OCI-LY7 (cell line): ENCODE measurements at regions not wholly inside any gene's neighbourhood (a gene's known extent, or its start where the extent isn't known, plus 50 kb on each side); places are given as distances from the start of the nearest gene placed in this dataset.

Source experiments
- BruUV-seq: library from RNA; stranded (reverse); fragments of 400-500 nt; replicated peaks from 2 replicates; lab custom pipeline; 2021; lab: Mats Ljungman, UMichigan
- CTCF ChIA-PET: fragments of 300-600 bp; sonication (Branson Sonifier 250); formaldehyde crosslinking; loops from one replicate; lab custom pipeline; 2022; ENCODE audit warnings: antibody characterized with exemption; ENCODE audit not compliant: unreplicated experiment; lab: Charles Lee
- POLR2A ChIA-PET: fragments of 300-600 bp; sonication (Branson Sonifier 250); formaldehyde crosslinking; loops from one replicate; lab custom pipeline; 2022; ENCODE audit warnings: antibody characterized with exemption; lab: Charles Lee
- DNase-seq: peaks from one replicate; pipeline ENCODE4 v3.0.0-alpha.2; 2015; ENCODE audit warnings: low spot score
- H2AFZ ChIP-seq: fragments of 200-600 bp; sonication (generic), shearing (Covaris generic); 2 replicates; pipeline ENCODE4 v1.6.1; 2014; ENCODE audit warnings: mild to moderate bottlenecking, antibody characterized with exemption, low read length, moderate library complexity
- H3K27ac ChIP-seq: fragments of 200-600 bp; sonication (generic); 2 replicates; pipeline ENCODE4 v1.5.1; 2014; ENCODE audit warnings: mixed run types, low read depth, mild to moderate bottlenecking, moderate library complexity, low read length, inconsistent platforms; ENCODE audit not compliant: poor library complexity, severe bottlenecking
- H3K36me3 ChIP-seq: fragments of 200-600 bp; sonication (generic); 2 replicates; pipeline ENCODE4 v1.6.1; 2014; ENCODE audit warnings: mild to moderate bottlenecking, antibody characterized with exemption, low read length, moderate library complexity, mixed read lengths; ENCODE audit not compliant: insufficient read depth
- H3K4me1 ChIP-seq: fragments of 200-600 bp; sonication (generic); 2 replicates; pipeline ENCODE4 v1.5.1; 2014; ENCODE audit warnings: mild to moderate bottlenecking, low read length; ENCODE audit not compliant: insufficient read depth, poor library complexity, severe bottlenecking
- H3K4me2 ChIP-seq: fragments of 200-600 bp; sonication (generic); 2 replicates; pipeline ENCODE4 v1.6.1; 2014; ENCODE audit warnings: mild to moderate bottlenecking, low read length
- H3K4me3 ChIP-seq: fragments of 200-600 bp; sonication (generic); 2 replicates; pipeline ENCODE4 v1.5.1; 2014; ENCODE audit warnings: mild to moderate bottlenecking, low read depth, low read length; ENCODE audit not compliant: poor library complexity, severe bottlenecking
- H3K79me2 ChIP-seq: fragments of 200-600 bp; sonication (generic); 2 replicates; pipeline ENCODE4 v1.6.1; 2016; ENCODE audit warnings: low read depth, mild to moderate bottlenecking, low read length, moderate library complexity, mixed read lengths; ENCODE audit not compliant: insufficient read depth
- H3K9me2 ChIP-seq: fragments of 200-600 bp; sonication (generic); 2 replicates; pipeline ENCODE4 v1.6.1; 2016; ENCODE audit warnings: mild to moderate bottlenecking, low read length, mixed read lengths; ENCODE audit not compliant: insufficient read depth
- H3K9me3 ChIP-seq: fragments of 200-600 bp; sonication (generic); 2 replicates; pipeline ENCODE4 v1.6.1; 2014; ENCODE audit warnings: mild to moderate bottlenecking, mixed run types, low read length, mixed read lengths
- H4K20me1 ChIP-seq: fragments of 200-600 bp; sonication (generic); 2 replicates; pipeline ENCODE4 v1.6.1; 2014; ENCODE audit warnings: mild to moderate bottlenecking, antibody characterized with exemption, low read length, moderate library complexity, mixed read lengths; ENCODE audit not compliant: insufficient read depth
- EZH2phosphoT487 ChIP-seq: fragments of 200-600 bp; sonication (generic); IDR thresholded peaks from 2 replicates; pipeline ENCODE4 v1.6.1; 2018; ENCODE audit warnings: low read depth, borderline replicate concordance, mild to moderate bottlenecking, mixed run types, antibody characterized with exemption, low read length, moderate library complexity, mixed read lengths
- intact Hi-C: fragments of 100-400 bp; cut with micrococcal nuclease; formaldehyde crosslinking; loops from one replicate; pipeline ENCODE4 v1.10.0; 2022; ENCODE audit not compliant: unreplicated experiment
- TF ChIP-seq, protein P1 (sequence below): fragments of 200-600 bp; sonication (generic); conservative IDR thresholded peaks from 2 replicates; pipeline ENCODE4 v1.5.1; 2014; ENCODE audit warnings: mild to moderate bottlenecking, antibody characterized with exemption, low read length, moderate library complexity, mixed read lengths

DNA sequence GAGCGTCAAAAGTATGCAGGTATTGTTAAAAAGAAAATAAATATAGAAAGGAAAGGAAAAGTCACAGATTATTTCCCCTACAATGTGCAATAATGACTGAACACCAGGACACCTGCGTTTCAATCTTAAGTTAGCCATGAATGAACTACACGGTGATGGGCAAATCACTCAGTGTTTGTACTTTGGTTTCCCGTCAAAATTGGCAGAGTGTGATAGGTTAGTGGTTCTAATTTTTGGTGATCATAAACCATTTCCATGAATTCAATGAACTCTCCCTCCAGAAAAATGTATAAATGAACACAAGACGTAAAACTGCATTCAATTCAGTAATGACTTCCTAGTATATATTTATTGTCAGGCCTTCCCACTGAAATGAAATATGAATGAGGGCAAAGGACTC lies 59.0 kb upstream of the ITGA1 start:
- CTCF ChIA-PET: no interaction called here

DNA sequence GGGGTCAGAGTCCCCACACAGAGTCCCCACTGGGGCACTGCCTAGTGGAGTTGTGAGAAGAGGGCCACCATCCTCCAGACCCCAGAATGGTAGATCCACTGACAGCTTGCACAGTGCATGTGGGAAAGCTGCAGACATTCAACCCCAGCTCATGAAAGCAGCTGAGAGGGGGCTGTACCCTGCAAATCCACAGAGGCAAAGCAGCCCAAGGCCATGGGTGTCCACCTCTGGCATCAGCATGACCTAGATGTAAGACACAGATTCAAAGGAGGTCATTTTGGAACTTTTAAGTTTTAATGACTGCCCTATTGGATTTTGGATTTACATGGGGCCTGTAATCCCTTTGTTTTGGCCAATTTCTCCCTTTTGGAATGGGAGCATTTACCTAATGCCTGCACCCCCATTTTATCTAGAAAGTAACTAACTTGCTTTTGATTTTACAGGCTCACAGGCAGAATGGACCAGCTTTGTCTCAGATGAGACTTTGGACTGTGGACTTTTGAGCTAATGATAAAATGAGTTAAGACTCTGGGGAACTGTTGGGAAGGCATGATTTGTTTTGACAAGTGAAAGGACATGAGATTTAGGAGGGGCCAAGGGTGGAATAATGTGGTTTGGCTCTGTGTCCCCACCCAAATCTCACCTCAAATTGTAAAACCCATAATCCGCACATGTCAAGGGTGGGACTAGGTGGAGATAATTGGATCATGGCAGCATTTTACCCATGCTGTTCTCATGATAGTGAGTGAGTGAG lies 56.3 kb upstream of the ITGA1 start:
- POLR2A ChIA-PET: no interaction called here
- Histone ChIP-seq H3K79me2 (no peaks in the 10 kb centered on the region), H3K27ac (no peak overlapping the region), H3K4me3 (no peak overlapping the region), H2AFZ (no peak overlapping the region), H4K20me1 (no peaks in the 10 kb centered on the region), H3K9me3 (no peaks in the 10 kb centered on the region), H3K4me2 (no peak overlapping the region), H3K9me2 (no peaks in the 10 kb centered on the region), H3K4me1 (no peaks in the 10 kb centered on the region), H3K36me3 (no peaks in the 10 kb centered on the region)
- DNase-seq: no peak
- no TSS peak for BruUV-seq
- intact Hi-C loops: no loop called here
- CTCF ChIA-PET: no interaction called here
- TF ChIP-seq, protein P1, sequence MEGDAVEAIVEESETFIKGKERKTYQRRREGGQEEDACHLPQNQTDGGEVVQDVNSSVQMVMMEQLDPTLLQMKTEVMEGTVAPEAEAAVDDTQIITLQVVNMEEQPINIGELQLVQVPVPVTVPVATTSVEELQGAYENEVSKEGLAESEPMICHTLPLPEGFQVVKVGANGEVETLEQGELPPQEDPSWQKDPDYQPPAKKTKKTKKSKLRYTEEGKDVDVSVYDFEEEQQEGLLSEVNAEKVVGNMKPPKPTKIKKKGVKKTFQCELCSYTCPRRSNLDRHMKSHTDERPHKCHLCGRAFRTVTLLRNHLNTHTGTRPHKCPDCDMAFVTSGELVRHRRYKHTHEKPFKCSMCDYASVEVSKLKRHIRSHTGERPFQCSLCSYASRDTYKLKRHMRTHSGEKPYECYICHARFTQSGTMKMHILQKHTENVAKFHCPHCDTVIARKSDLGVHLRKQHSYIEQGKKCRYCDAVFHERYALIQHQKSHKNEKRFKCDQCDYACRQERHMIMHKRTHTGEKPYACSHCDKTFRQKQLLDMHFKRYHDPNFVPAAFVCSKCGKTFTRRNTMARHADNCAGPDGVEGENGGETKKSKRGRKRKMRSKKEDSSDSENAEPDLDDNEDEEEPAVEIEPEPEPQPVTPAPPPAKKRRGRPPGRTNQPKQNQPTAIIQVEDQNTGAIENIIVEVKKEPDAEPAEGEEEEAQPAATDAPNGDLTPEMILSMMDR: no peak
- TF ChIP-seq EZH2phosphoT487: no peak

More for the DNA sequence above, 59.0 kb upstream of the ITGA1 start:
- Histone ChIP-seq H3K9me3 (no peaks in the 10 kb centered on the region), H3K27ac (no peak overlapping the region), H3K79me2 (no peaks in the 10 kb centered on the region), H3K36me3 (no peaks in the 10 kb centered on the region), H2AFZ (no peak overlapping the region), H3K4me3 (no peak overlapping the region), H3K4me1 (no peaks in the 10 kb centered on the region), H3K4me2 (no peak overlapping the region), H3K9me2 (no peaks in the 10 kb centered on the region), H4K20me1 (no peaks in the 10 kb centered on the region)
- intact Hi-C loops: no loop called here
- no peak for TF ChIP-seq EZH2phosphoT487
- TF ChIP-seq, protein P1: no peak
- BruUV-seq: no TSS peak
- DNase-seq: no peak
- POLR2A ChIA-PET: interaction anchor here (0.7 kb wide), 2 partner anchors 15 to 1519 kb away, joined by 3 to 4 read pairs; no protein-coding TSS in a partner anchor

DNA sequence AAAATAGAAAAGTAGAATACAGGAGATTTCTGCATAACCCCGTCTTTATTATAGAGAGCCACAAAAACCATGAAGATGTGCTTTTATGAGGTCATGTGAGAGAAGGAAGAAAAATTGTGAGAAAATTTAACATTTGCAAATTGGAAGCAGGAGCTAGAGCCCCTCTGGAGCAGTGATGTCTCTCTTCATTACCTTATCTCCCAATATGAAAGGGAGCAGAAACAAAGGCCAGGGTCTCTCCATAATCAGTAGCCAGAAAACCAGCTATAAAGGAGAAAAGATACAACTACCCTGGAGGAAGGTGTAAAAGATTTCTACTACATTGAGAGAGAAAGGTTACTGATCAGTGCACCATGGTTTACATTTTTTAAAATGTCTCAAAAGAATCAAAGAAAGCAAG lies 53.2 kb upstream of the ITGA1 start:
- H3K27ac ChIP-seq: no peak overlapping the region
- intact Hi-C loops: no loop called here
- no peak overlapping the region for H3K4me2 ChIP-seq
- H3K36me3 ChIP-seq: no peaks in the 10 kb centered on the region
- CTCF ChIA-PET: no interaction called here
- H3K79me2 ChIP-seq: no peaks in the 10 kb centered on the region
- TF ChIP-seq, protein P1: no peak
- TF ChIP-seq EZH2phosphoT487: no peak
- H4K20me1 ChIP-seq: no peaks in the 10 kb centered on the region
- BruUV-seq: no TSS peak
- H3K4me3 ChIP-seq: no peak overlapping the region
- DNase-seq: no peak
- H2AFZ ChIP-seq: no peak overlapping the region
- no peaks in the 10 kb centered on the region for H3K9me2 ChIP-seq
- no peaks in the 10 kb centered on the region for H3K4me1 ChIP-seq
- POLR2A ChIA-PET: no interaction called here
- no peaks in the 10 kb centered on the region for H3K9me3 ChIP-seq
